Epithelial cell of esophagus (primary cell): ENCODE measurements at regions not wholly inside any gene's neighbourhood (a gene's known extent, or its start where the extent isn't known, plus 50 kb on each side); places are given as distances from the start of the nearest gene placed in this dataset.

Experiments
- DNase-seq: peaks from one replicate; pipeline ENCODE4 v3.0.0; 2010; ENCODE audit warnings: low read depth
- H3K4me3 ChIP-seq: 2 replicates; pipeline ENCODE4 v1.5.1; 2011; ENCODE audit warnings: mild to moderate bottlenecking, low read length, control low read depth
- TF ChIP-seq, protein P1 (sequence below): IDR thresholded peaks from 2 replicates; pipeline ENCODE4 v1.5.1; 2011; ENCODE audit warnings: low read depth, mild to moderate bottlenecking, low read length, control low read depth, inconsistent platforms; ENCODE audit not compliant: insufficient read depth; ENCODE audit errors: missing control alignments

DNA sequence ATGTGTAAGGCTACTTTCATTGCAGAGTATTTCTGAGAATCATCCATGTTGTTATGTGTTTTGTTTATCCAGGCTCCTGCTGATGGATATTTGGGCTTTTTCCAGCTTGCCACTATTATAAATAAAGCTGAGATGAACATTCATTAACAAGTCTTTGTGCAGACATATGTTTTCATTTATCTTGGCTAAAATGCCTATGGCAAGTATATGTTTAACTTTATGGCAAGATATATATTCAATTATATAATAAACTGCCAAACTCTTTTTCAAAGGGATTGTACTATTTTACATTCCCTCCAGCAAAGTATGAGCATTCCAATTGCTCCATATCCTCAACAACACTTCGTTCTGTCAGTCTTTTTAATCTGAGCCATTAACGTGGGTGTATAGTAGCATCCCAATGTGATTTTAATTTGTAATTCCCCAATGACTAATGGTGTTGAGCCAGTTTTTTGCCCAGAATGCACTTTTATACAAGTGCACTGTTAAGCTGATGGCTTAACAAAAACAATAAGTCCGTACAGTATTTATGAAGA is 452.4 kb downstream of the SHQ1 start:
- H3K4me3 ChIP-seq, result no peak overlapping the region
- DNase-seq, result no peak
- TF ChIP-seq, protein P1, sequence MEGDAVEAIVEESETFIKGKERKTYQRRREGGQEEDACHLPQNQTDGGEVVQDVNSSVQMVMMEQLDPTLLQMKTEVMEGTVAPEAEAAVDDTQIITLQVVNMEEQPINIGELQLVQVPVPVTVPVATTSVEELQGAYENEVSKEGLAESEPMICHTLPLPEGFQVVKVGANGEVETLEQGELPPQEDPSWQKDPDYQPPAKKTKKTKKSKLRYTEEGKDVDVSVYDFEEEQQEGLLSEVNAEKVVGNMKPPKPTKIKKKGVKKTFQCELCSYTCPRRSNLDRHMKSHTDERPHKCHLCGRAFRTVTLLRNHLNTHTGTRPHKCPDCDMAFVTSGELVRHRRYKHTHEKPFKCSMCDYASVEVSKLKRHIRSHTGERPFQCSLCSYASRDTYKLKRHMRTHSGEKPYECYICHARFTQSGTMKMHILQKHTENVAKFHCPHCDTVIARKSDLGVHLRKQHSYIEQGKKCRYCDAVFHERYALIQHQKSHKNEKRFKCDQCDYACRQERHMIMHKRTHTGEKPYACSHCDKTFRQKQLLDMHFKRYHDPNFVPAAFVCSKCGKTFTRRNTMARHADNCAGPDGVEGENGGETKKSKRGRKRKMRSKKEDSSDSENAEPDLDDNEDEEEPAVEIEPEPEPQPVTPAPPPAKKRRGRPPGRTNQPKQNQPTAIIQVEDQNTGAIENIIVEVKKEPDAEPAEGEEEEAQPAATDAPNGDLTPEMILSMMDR, result no peak

GRCh38 chr3:72393455-72393854 is 454.8 kb downstream of the SHQ1 start:
- no peak for DNase-seq
- no peak overlapping the region for H3K4me3 ChIP-seq
- TF ChIP-seq, protein P1, result no peak

DNA sequence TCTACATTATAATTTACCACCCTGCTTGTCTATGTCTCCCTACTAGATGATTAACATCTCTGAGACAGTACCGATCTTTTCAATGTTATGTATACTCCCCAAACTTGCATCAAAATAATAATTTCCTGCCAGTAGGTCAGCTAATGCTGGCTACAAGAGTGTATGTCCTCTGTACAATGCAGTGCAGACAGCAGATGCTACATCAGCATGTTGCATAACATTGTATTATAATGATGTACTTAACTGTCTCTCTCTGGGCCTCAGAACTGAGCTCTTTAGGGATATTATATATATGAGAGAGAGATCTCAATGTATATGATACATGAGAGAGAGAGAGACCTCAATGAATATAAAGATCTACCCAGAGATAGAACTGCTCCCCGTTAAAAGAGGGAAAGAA is 456.6 kb downstream of the SHQ1 start:
- no peak for DNase-seq
- TF ChIP-seq, protein P1, result no peak
- no peak overlapping the region for H3K4me3 ChIP-seq

DNA sequence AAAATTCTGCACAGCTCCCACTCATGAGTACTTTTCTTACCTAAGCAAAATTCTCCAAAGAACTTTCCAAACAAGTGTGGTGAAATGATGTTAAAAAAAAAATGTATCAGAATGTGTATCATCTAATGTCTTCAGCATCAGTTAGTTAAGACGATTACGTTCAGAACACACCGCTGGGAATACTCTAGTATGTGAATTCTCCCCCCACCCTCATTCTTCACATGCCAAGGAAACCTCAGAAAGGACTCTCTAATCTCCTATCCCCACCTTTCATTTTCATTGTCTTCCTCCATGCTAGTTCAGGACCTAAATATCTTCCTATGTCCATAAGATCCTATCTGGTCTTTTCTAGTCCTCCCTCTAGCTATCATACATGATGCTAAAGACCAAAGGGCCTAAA is 457.4 kb downstream of the SHQ1 start:
- TF ChIP-seq, protein P1, result no peak
- DNase-seq, result no peak
- H3K4me3 ChIP-seq, result no peak overlapping the region

DNA sequence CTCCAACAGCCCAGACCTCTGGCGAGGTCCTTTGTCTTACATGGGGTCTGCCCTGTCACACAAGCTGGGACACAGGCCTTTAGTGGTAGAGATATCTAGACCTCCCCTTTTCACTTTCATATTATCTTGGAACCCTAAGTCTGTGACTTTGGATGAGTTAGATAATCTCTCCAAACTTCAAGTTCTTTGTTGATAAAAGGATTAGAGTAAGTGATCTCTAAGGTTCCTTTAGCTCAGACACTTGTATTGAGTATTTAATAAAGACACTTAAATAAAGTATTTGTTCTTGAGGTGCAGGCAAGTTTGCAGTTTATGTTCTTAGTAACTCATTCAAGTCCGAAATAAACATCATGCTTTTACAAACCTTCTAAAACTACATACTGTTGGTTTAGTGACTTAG is 459.6 kb downstream of the SHQ1 start:
- DNase-seq, result no peak
- no peak overlapping the region for H3K4me3 ChIP-seq
- TF ChIP-seq, protein P1, result no peak

- TF ChIP-seq, protein P1, result no peak
- DNase-seq, result no peak
Measured at GRCh38 chr3:72388117-72388516, 460.1 kb downstream of the SHQ1 start.

GRCh38 chr3:72386327-72387000 is 461.8 kb downstream of the SHQ1 start:
- H3K4me3 ChIP-seq, result no peak overlapping the region
- no peak for DNase-seq
- TF ChIP-seq, protein P1, result no peak

More at GRCh38 chr3:72388117-72388516, 460.1 kb downstream of the SHQ1 start:
- H3K4me3 ChIP-seq, result no peak overlapping the region
